CD4-positive, alpha-beta T cell treated with Interleukin-6 for 4 hours (primary cell): ENCODE measurements at regions not wholly inside any gene's neighbourhood (a gene's known extent, or its start where the extent isn't known, plus 50 kb on each side); places are given as distances from the start of the nearest gene placed in this dataset.
"Not testable (repeated sequence)": the region's sequence is repeated elsewhere in the genome, so short reads cannot be mapped to it uniquely, and the experiment has no call there.

Experiments
- DNase-seq: peaks from one replicate; pipeline ENCODE4 v3.0.0-alpha.2; 2020; ENCODE audit warnings: mixed read lengths

DNA sequence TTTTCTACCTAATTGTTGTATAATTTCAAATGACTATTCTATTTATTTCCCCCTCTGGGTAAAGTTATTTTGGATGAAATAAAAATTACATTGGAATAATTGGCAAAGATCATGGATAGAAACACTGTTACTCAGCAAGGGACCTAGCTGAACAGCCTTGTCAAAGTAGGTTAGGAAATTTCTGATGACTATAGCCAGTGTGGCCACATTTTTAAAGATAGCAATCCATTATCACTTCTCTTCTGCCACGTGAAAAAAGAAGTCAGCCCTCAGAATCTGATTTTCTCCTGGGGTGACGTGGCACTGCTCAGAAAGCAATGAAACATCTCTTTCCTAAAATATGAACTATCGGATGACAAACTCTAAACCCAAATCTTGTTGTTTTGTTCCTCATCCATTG is 784.2 kb upstream of the RIOK2 start:
- DNase-seq = no peak

DNA sequence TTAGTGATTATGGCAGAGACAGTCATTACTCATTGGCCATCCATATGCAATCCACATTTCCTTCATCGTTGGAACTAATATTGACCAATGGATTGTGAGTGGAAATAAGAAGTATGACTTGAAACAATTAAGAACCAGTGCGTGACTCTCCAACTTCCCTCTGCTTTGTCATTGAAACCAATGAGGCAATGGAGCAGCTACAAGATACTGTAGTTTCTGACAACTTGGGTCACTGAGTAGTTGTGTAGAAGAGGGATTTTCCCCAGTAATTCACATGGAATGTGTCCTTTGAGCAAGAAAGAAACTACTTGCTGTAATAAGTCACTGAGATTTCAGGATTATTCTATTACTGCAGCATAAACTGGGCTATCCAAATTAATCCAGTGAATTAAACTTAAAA is 785.3 kb upstream of the RIOK2 start:
- no peak for DNase-seq

DNA sequence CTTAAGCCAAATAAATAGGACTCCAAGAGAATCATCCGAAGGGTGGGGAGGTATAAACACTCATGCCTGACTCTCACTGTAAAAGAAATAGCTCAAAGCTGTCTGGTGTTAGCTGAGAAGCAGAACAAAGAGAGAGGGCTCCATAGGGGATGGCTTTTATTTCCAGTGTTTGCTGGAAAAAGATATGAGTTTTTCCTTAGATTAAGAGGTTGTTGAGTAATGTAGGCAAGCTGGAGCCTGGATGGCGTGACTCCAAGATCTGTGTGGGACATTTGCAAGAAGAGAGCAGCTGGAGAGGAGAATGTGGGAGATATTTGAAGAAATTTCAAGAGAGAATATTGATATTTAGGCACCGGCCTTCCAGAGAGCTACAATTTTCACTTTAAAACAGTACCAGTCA is 793.7 kb upstream of the RGMB start:
- DNase-seq = no peak

DNA sequence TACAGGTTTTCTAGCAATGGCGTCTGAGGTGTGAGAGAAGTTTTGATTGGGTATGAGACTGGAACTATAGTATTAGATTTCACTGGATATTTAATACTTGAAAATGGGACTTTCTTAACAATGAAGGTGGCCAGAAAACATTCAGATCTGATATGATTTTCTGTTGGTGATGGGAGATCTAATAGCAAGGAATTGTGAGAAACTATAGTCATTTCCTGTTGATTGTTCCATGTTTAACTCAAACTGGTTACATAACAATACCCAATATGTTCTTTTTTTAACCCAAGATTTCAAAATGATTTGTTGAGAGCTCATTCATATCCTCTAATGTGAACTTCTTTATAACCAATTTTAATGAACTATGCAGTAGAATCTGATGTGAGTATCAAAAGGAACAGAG is 793.2 kb upstream of the RGMB start:
- no peak for DNase-seq

DNA sequence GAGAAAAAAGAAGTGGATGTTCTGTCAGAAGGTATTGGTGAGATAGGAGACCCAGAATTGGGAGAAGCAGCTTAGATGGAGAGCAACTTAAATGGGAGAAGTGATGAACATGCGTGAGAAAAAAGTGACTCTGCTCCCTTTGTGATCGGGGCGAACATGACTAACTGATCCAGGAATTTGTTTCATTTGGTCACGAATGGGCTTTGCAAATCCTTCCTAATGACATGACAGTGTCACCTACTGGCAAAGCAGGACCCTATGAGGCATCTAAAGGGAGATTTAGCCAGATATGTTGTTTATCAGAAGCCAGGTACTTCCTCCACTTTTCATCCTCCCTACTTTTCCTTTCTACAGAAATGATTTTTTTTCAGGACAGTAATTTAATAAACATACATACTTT is 787.4 kb upstream of the RGMB start:
- DNase-seq = no peak

- DNase-seq = no peak
Observed at GRCh38 chr5:97991236-97991635, 782.2 kb upstream of the RGMB start.

DNA sequence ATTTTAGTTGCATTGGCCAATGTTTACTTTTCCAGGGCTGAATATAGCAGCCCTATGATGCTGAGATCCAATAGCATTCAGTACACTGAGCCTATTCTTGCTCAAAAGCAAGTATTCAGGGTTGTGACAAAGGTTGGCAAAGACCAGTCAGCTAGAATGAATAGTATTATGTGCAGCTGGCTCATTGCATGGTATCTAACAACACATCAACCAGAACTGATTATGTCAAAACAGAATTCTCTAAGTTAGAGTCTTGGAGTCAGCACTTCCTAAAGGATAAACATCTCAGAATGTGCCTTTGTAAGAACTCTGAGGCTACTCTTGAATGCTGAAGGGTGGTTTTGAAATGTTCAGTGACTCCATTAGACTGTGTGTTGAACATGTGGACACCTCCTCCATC is 774.5 kb upstream of the RGMB start:
- no peak for DNase-seq

- DNase-seq = no peak
Observed at GRCh38 chr5:98004463-98004862, 769.0 kb upstream of the RGMB start.

DNA sequence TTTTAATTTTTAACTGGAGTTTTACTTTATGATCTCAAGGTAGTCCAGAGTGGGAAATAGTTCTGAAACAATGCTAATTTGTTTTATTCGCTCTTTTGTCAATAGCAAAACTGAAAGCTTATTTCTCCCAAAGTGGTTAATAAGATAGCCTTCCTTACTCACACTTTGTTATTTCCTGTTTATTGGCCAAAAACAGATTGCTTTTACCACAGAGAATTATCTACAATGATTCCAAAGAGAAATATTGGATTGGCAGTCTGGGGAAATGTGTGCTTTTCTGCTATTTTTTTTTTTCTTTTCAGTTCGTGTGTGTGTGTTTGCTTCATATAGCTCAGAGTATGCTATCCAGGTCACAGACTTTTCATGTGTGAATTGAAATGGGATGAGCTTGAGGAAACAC is 756.7 kb upstream of the RGMB start:
- DNase-seq = no peak

- DNase-seq = not testable (repeated sequence)
Observed at GRCh38 chr5:98030273-98030672, 743.2 kb upstream of the RGMB start.

- DNase-seq = not testable (repeated sequence)
Observed at GRCh38 chr5:98031036-98031435, 742.4 kb upstream of the RGMB start.

DNA sequence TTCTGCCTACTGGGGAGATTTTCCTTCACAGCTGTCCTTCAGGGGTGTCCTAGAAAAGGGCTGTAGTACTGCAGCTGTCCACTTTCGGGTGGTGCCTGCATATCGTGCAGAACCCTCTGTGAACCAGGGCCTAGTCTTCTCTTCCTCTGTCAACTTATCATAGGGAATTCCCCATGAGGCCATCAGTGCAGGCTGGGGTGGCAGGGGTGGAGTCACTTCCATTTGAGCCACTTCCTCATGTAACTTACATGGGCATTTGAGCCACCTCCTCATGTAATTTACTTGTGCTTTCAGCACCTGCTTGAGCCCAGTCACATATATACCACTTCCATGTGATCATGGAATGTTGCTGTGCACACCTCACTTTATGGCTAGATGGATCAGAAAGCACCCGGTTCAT is 742.0 kb upstream of the RGMB start:
- DNase-seq = no peak

DNA sequence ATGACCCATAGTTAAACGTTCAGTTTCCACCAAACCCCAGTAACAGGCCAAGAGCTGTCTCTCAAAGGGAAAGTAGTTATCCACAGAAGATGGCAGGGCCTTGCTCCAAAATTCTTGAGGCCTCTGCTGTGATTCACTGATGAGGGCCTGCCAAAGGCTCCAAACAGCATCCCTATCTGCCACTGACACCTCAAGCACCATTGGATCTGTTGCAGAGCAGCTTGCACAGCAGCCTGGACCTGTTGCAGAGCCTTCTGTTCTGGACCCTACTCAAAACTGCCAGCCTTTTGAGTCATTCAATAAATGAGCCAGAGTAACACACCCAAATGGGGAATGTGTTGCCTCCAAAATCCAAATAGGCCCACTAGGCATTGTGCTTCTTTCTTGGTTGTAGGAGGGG is 741.5 kb upstream of the RGMB start:
- no peak for DNase-seq

- DNase-seq = no peak
Observed at GRCh38 chr5:98041661-98042060, 731.8 kb upstream of the RGMB start.

DNA sequence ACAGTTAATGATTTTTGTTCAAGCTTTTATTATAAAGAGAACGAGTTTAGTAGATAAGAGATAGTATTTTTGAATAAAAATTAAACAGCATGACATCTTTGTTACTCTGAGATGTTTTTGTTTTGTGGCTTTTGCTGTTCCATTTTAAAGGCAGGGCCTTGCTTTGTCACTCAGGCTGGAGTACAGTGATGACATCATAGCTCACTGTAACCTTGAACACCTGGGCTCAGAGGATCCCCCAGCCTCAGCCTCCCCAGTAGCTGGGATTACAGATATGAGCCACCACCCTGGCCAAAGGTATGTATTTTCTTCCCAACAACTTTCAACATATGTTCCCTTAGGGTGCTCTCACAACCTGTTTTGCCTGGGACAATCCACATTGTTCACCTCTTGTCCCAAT is 730.9 kb upstream of the RGMB start:
- DNase-seq = no peak

- no peak for DNase-seq
Observed at GRCh38 chr5:98042961-98043360, 730.5 kb upstream of the RGMB start.

DNA sequence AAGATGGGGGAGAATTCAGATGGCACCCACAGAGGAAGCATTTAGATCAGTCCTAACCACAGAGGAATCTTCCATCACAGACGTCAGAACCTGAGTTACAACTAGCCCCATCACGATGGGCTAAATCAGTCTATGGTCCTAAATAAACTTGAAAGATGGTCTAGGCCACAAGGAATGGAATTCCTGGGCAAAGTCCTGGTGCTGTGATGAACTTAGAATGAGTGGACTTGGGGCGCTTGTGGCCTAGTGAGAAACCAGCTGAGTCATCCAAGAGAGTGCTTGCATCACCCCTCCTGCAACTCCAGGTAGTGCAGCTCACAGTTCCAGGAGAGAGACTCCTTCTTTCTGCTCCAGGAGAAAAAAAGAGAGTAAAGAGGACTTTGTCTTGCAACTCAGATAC is 722.9 kb upstream of the RGMB start:
- DNase-seq = no peak

- no peak for DNase-seq
Observed at GRCh38 chr5:98053170-98053569, 720.3 kb upstream of the RGMB start.

DNA sequence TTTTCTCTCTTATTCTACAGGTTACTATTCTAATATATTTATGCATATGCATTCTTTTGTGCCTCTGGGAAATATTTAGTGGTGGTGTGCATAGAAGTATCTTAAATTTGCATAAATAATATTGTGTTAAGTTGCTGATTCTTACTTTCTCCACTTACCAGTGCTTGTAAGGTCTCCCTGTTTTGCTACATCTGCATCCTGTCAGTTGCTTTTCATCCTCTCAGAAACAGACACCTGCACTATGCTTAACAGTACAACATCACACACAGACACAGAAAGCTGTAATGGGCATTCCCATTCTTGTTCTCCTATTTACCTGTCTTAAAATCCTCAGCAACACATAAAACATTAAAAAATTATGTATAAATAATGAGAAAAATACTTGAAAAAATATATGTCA is 713.3 kb upstream of the RGMB start:
- no peak for DNase-seq

DNA sequence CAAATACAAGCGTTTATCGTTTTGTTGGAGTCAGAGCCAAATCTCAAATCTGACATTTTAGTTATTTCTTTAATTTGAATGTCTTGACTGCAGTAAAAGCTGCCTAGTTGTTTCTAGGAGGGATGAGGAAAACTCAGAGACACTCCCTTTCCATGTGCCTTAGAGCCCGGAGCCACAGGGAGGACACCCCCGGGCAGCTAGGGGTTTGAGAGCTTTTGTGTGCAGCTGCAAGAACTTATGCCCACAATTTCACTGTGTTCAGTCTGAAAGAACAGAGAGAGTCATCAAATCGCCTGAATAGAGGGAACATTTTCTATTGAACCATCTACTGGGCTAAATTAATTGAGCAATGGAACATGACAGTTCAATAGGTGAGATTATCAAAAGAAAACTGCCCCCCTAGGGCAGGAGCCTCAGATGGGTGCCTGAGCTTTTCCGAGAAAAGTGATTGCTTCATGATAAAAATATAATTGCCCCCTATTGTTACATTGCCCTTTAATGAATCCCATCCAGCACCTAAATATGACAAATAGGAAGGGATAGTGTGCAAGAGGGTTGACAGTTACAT is 709.3 kb upstream of the RGMB start:
- no peak for DNase-seq

GRCh38 chr5:98065261-98065909 is 708.1 kb upstream of the RGMB start:
- no peak for DNase-seq

DNA sequence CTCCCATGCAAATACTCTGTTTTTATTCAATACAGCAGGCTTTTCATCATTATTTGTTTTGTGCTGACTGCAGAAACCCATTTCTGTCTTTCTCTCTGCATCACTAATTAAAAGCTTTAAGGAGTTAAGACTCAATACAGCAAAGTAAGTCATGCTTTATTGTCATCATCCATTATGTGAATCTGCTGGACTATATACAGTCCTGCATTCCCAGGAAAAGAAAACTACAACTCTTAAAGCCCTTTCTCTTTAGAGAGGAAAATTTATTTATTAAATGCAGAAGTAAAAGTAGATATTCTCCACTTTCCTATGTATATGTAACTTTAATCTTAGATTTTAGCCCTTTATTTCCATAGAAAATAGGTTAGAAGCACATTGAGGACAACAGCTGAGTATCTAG is 706.6 kb upstream of the RGMB start:
- no peak for DNase-seq

- no peak for DNase-seq
Observed at GRCh38 chr5:98069876-98070512, 703.5 kb upstream of the RGMB start.

GRCh38 chr5:98072921-98073320 is 700.5 kb upstream of the RGMB start:
- DNase-seq = no peak

- DNase-seq = no peak
Observed at GRCh38 chr5:98076501-98076900, 697.0 kb upstream of the RGMB start.
